HFFc6 (cell line): ENCODE measurements at regions not wholly inside any gene's neighbourhood (a gene's known extent, or its start where the extent isn't known, plus 50 kb on each side); places are given as distances from the start of the nearest gene placed in this dataset.

Source experiments
- DNase-seq: peaks from one replicate; pipeline ENCODE4 v3.0.0-alpha.2; 2018
- H3K27ac Mint-ChIP-seq: 2 replicates; pipeline ENCODE4 v1.8.0; 2020; ENCODE audit warnings: mild to moderate bottlenecking, mixed read lengths
- H3K27me3 Mint-ChIP-seq: 2 replicates; pipeline ENCODE4 v1.8.0; 2021; ENCODE audit warnings: mild to moderate bottlenecking, moderate library complexity, mixed read lengths; ENCODE audit not compliant: insufficient read depth
- H3K36me3 Mint-ChIP-seq: 2 replicates; pipeline ENCODE4 v1.8.0; 2021; ENCODE audit warnings: low read depth, mixed read lengths
- H3K4me1 Mint-ChIP-seq: 2 replicates; pipeline ENCODE4 v1.8.0; 2020; ENCODE audit warnings: low read depth, mixed read lengths
- H3K4me3 Mint-ChIP-seq: 2 replicates; pipeline ENCODE4 v1.8.0; 2020; ENCODE audit warnings: mild to moderate bottlenecking, moderate library complexity, mixed read lengths
- H3K9me3 Mint-ChIP-seq: 2 replicates; pipeline ENCODE4 v1.8.0; 2020; ENCODE audit warnings: mild to moderate bottlenecking, mixed read lengths
- CTCF ChIP-seq: fragments of 200-600 bp; sonication (generic); IDR thresholded peaks from 2 replicates; pipeline ENCODE4 v1.5.0; 2021; ENCODE audit warnings: antibody characterized with exemption, mild to moderate bottlenecking

GRCh38 chr5:162301356-162301755 is 233.8 kb downstream of the GABRG2 start:
- peaks cover 64% of the 10 kb centered on the region for H3K9me3 Mint-ChIP-seq
- TF ChIP-seq CTCF = no peak
- no peaks in the 10 kb centered on the region for H3K4me1 Mint-ChIP-seq
- no peaks in the 10 kb centered on the region for H3K27me3 Mint-ChIP-seq
- no peaks in the 10 kb centered on the region for H3K36me3 Mint-ChIP-seq
- no peak overlapping the region for H3K4me3 Mint-ChIP-seq
- no peak overlapping the region for H3K27ac Mint-ChIP-seq
- no peak for DNase-seq

GRCh38 chr5:162323466-162323865 is 255.9 kb downstream of the GABRG2 start:
- Mint-ChIP-seq H3K36me3 (peaks cover 5% of the 10 kb centered on the region), H3K4me1 (no peaks in the 10 kb centered on the region), H3K9me3 (peaks cover 57% of the 10 kb centered on the region), H3K27me3 (no peaks in the 10 kb centered on the region; the same call in 1 of the 2 replicates), H3K27ac (no peak overlapping the region), H3K4me3 (no peak overlapping the region)
- no peak for TF ChIP-seq CTCF
- no peak for DNase-seq

- Mint-ChIP-seq H3K4me3 (no peak overlapping the region), H3K4me1 (no peaks in the 10 kb centered on the region), H3K36me3 (peaks cover 5% of the 10 kb centered on the region), H3K27ac (no peak overlapping the region), H3K9me3 (peaks cover 58% of the 10 kb centered on the region), H3K27me3 (no peaks in the 10 kb centered on the region; the same call in 1 of the 2 replicates)
- no peak for TF ChIP-seq CTCF
- DNase-seq = no peak
Measured at GRCh38 chr5:162324328-162324727, 256.8 kb downstream of the GABRG2 start.

GRCh38 chr5:162325143-162325727 is 257.7 kb downstream of the GABRG2 start:
- peaks cover 62% of the 10 kb centered on the region for H3K9me3 Mint-ChIP-seq
- no peak for DNase-seq
- no peak overlapping the region for H3K4me3 Mint-ChIP-seq
- no peak overlapping the region for H3K27ac Mint-ChIP-seq
- no peak for TF ChIP-seq CTCF
- H3K27me3 Mint-ChIP-seq = no peaks in the 10 kb centered on the region; the same call in 1 of the 2 replicates
- no peaks in the 10 kb centered on the region for H3K4me1 Mint-ChIP-seq
- H3K36me3 Mint-ChIP-seq = peaks cover 5% of the 10 kb centered on the region

GRCh38 chr5:162334944-162335343 is 267.4 kb downstream of the GABRG2 start:
- no peaks in the 10 kb centered on the region for H3K27me3 Mint-ChIP-seq
- no peak overlapping the region for H3K4me3 Mint-ChIP-seq
- peaks cover 16% of the 10 kb centered on the region for H3K9me3 Mint-ChIP-seq
- no peak for DNase-seq
- H3K27ac Mint-ChIP-seq = no peak overlapping the region
- no peak for TF ChIP-seq CTCF
- H3K4me1 Mint-ChIP-seq = no peaks in the 10 kb centered on the region
- H3K36me3 Mint-ChIP-seq = no peaks in the 10 kb centered on the region
